ENCODE measurements at regions not wholly inside any gene's neighbourhood (a gene's known extent, or its start where the extent isn't known, plus 50 kb on each side); places are given as distances from the start of the nearest gene placed in this dataset.

- no peaks in the 10 kb centered on the region for H3K36me3 ChIP-seq (replicated peaks in 1 of 2)
- H3K27me3 ChIP-seq = no peaks in the 10 kb centered on the region
- H3K4me1 ChIP-seq (replicated peaks in 1 of 2) = no peaks in the 10 kb centered on the region
- intact Hi-C loops (cut with DNase I) = no loop called here
- no peak overlapping the region for H3K4me3 ChIP-seq
- DNase-seq = no peak
- WGBS, 4 donors = 36 to 48% (median 39%) methylated on average over 11 to 14 of the region's 14 CpGs
- no peak for TF ChIP-seq POLR2A (IDR thresholded peaks at IDR 0.05)
- TF ChIP-seq, protein P1, sequence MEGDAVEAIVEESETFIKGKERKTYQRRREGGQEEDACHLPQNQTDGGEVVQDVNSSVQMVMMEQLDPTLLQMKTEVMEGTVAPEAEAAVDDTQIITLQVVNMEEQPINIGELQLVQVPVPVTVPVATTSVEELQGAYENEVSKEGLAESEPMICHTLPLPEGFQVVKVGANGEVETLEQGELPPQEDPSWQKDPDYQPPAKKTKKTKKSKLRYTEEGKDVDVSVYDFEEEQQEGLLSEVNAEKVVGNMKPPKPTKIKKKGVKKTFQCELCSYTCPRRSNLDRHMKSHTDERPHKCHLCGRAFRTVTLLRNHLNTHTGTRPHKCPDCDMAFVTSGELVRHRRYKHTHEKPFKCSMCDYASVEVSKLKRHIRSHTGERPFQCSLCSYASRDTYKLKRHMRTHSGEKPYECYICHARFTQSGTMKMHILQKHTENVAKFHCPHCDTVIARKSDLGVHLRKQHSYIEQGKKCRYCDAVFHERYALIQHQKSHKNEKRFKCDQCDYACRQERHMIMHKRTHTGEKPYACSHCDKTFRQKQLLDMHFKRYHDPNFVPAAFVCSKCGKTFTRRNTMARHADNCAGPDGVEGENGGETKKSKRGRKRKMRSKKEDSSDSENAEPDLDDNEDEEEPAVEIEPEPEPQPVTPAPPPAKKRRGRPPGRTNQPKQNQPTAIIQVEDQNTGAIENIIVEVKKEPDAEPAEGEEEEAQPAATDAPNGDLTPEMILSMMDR (IDR thresholded peaks at IDR 0.05) = no peak
- peak overlapping the region in 1 of 5 donors; percentile 22 for H3K27ac ChIP-seq
- no peaks in the 10 kb centered on the region for H3K9me3 ChIP-seq (replicated peaks in 1 of 3)
Measured at GRCh38 chr21:41112740-41113692, 54.9 kb upstream of the BACE2 start.

GRCh38 chr21:41115851-41116250, 52.1 kb upstream of the BACE2 start:
- DNase-seq = no peak
- Histone ChIP-seq H3K9me3 (replicated peaks in 1 of 3) (no peaks in the 10 kb centered on the region), H3K27ac (no peak overlapping the region), H3K36me3 (replicated peaks in 1 of 2) (no peaks in the 10 kb centered on the region), H3K4me3 (no peak overlapping the region), H3K27me3 (no peaks in the 10 kb centered on the region), H3K4me1 (replicated peaks in 1 of 2) (no peaks in the 10 kb centered on the region)
- 62 to 71% (median 67%) methylated on average over 4 of the region's 4 CpGs for WGBS, 4 donors
- intact Hi-C loops (cut with DNase I) = no loop called here
- TF ChIP-seq POLR2A (IDR thresholded peaks at IDR 0.05) = no peak
- TF ChIP-seq, protein P1 (IDR thresholded peaks at IDR 0.05) = no peak

Measured in adrenal gland (tissue), 9 donors.